ENCODE measurements at regions not wholly inside any gene's neighbourhood (a gene's known extent, or its start where the extent isn't known, plus 50 kb on each side); places are given as distances from the start of the nearest gene placed in this dataset.

- no peak for TF ChIP-seq CTCF (IDR thresholded peaks at IDR 0.05)
- no peak for TF ChIP-seq POLR2A (IDR thresholded peaks at IDR 0.05)
Observed at GRCh38 chr17:70675070-70675590, 505.8 kb downstream of the KCNJ2 start.
